AG09309 (cell line): ENCODE measurements at regions not wholly inside any gene's neighbourhood (a gene's known extent, or its start where the extent isn't known, plus 50 kb on each side); places are given as distances from the start of the nearest gene placed in this dataset.
A peak's percentile ranks its signal among the peaks of the same experiment; 100 is the strongest.
"Not testable (repeated sequence)": the region's sequence is repeated elsewhere in the genome, so short reads cannot be mapped to it uniquely, and the experiment has no call there.

ENCODE experiments used
- DNase-seq: peaks from one replicate; pipeline ENCODE4 v3.0.0-alpha.2; 2010; ENCODE audit warnings: low read depth
- H3K4me3 ChIP-seq: 2 replicates; pipeline ENCODE4 v1.5.1; 2011; ENCODE audit warnings: mild to moderate bottlenecking, low read depth, low read length, moderate library complexity; ENCODE audit not compliant: control insufficient read depth
- CTCF ChIP-seq: IDR thresholded peaks from 2 replicates; pipeline ENCODE4 v1.5.1; 2011; ENCODE audit warnings: mild to moderate bottlenecking, low read depth, low read length, inconsistent platforms; ENCODE audit not compliant: insufficient read depth, control insufficient read depth; ENCODE audit errors: missing control alignments

- DNase-seq: peak; percentile 83
- peak overlapping the region; percentile 70 for H3K4me3 ChIP-seq
These were observed 313.0 kb upstream of the ZNF337 start for GRCh38 chr20:26009402-26010223.

GRCh38 chr20:26008026-26008425 lies 311.4 kb upstream of the ZNF337 start:
- H3K4me3 ChIP-seq, DNase-seq: not testable (repeated sequence)

GRCh38 chr20:26006164-26006563 lies 309.5 kb upstream of the ZNF337 start:
- DNase-seq, H3K4me3 ChIP-seq: not testable (repeated sequence)

- not testable (repeated sequence) for H3K4me3 ChIP-seq, DNase-seq
These were observed 307.3 kb upstream of the ZNF337 start for GRCh38 chr20:26003959-26004358.

- H3K4me3 ChIP-seq, DNase-seq: not testable (repeated sequence)
These were observed 300.9 kb upstream of the ZNF337 start for GRCh38 chr20:25997367-25998038.

GRCh38 chr20:25992146-25992545 lies 295.5 kb upstream of the ZNF337 start:
- H3K4me3 ChIP-seq: no peak overlapping the region
- no peak for TF ChIP-seq CTCF
- no peak for DNase-seq

- no peak overlapping the region for H3K4me3 ChIP-seq
- DNase-seq: no peak
- TF ChIP-seq CTCF: no peak
These were observed 295.1 kb upstream of the ZNF337 start for GRCh38 chr20:25991756-25992130.

- no peak for TF ChIP-seq CTCF
- no peak overlapping the region for H3K4me3 ChIP-seq
- DNase-seq: no peak
These were observed 294.6 kb upstream of the ZNF337 start for GRCh38 chr20:25991051-25991755.

GRCh38 chr20:25989686-25990085 lies 293.0 kb upstream of the ZNF337 start:
- not testable (repeated sequence) for H3K4me3 ChIP-seq, DNase-seq

GRCh38 chr20:25989196-25989595 lies 292.5 kb upstream of the ZNF337 start:
- no peak for TF ChIP-seq CTCF
- DNase-seq: no peak
- H3K4me3 ChIP-seq: no peak overlapping the region

GRCh38 chr20:25987928-25988560 lies 291.4 kb upstream of the ZNF337 start:
- DNase-seq, H3K4me3 ChIP-seq: not testable (repeated sequence)
